ENCODE measurements at regions not wholly inside any gene's neighbourhood (a gene's known extent, or its start where the extent isn't known, plus 50 kb on each side); places are given as distances from the start of the nearest gene placed in this dataset.

- intact Hi-C loops (cut with micrococcal nuclease; ENCODE audit: unreplicated experiment), result no loop called here
- no peak for TF ChIP-seq EZH2phosphoT487 (IDR thresholded peaks at IDR 0.05; ENCODE audit: borderline replicate concordance, low read depth, low read length)
- no peak for TF ChIP-seq CTCF (conservative IDR thresholded peaks at IDR 0.05; ENCODE audit: low read length)
- BruUV-seq (replicated peaks), result no TSS peak
- no peak overlapping the region for H3K27ac ChIP-seq (ENCODE audit: low read depth, low read length, poor library complexity, severe bottlenecking)
- H3K36me3 ChIP-seq (ENCODE audit: insufficient read depth, low read length), result no peaks in the 10 kb centered on the region
- CTCF ChIA-PET (ENCODE audit: unreplicated experiment), result no interaction called here
- H3K9me3 ChIP-seq (ENCODE audit: low read length), result no peaks in the 10 kb centered on the region
- no peaks in the 10 kb centered on the region for H3K4me1 ChIP-seq (ENCODE audit: insufficient read depth, low read length, poor library complexity, severe bottlenecking)
- DNase-seq (ENCODE audit: low spot score), result no peak
- POLR2A ChIA-PET, result no interaction called here
- H4K20me1 ChIP-seq (ENCODE audit: insufficient read depth, low read length), result no peaks in the 10 kb centered on the region; the same call in 1 of the 2 replicates
- H3K4me3 ChIP-seq (ENCODE audit: low read depth, low read length, poor library complexity, severe bottlenecking), result no peak overlapping the region
- H2AFZ ChIP-seq (ENCODE audit: low read length), result no peak overlapping the region
- no peaks in the 10 kb centered on the region for H3K9me2 ChIP-seq (ENCODE audit: insufficient read depth, low read length)
- no peaks in the 10 kb centered on the region for H3K79me2 ChIP-seq (ENCODE audit: insufficient read depth, low read depth, low read length)
- no peak overlapping the region for H3K4me2 ChIP-seq (ENCODE audit: low read length)
These were observed 341.0 kb upstream of the POU5F2 start for GRCh38 chr5:94082405-94082804.

- no peak for DNase-seq (ENCODE audit: low spot score)
- Histone ChIP-seq H3K4me3 (ENCODE audit: low read depth, low read length, poor library complexity, severe bottlenecking) (no peak overlapping the region), H3K4me1 (ENCODE audit: insufficient read depth, low read length, poor library complexity, severe bottlenecking) (no peaks in the 10 kb centered on the region), H4K20me1 (ENCODE audit: insufficient read depth, low read length) (no peaks in the 10 kb centered on the region; the same call in 1 of the 2 replicates), H3K36me3 (ENCODE audit: insufficient read depth, low read length) (no peaks in the 10 kb centered on the region), H2AFZ (ENCODE audit: low read length) (no peak overlapping the region), H3K9me2 (ENCODE audit: insufficient read depth, low read length) (no peaks in the 10 kb centered on the region), H3K9me3 (ENCODE audit: low read length) (no peaks in the 10 kb centered on the region), H3K79me2 (ENCODE audit: insufficient read depth, low read depth, low read length) (no peaks in the 10 kb centered on the region), H3K4me2 (ENCODE audit: low read length) (no peak overlapping the region), H3K27ac (ENCODE audit: low read depth, low read length, poor library complexity, severe bottlenecking) (no peak overlapping the region)
- TF ChIP-seq CTCF (conservative IDR thresholded peaks at IDR 0.05; ENCODE audit: low read length) (no peak), EZH2phosphoT487 (IDR thresholded peaks at IDR 0.05; ENCODE audit: borderline replicate concordance, low read depth, low read length) (no peak)
- intact Hi-C loops (cut with micrococcal nuclease; ENCODE audit: unreplicated experiment), result no loop called here
- POLR2A ChIA-PET, result interaction anchor here (0.6 kb wide), 1 partner anchor 220 kb away, joined by 3 read pairs; no protein-coding TSS in a partner anchor
- BruUV-seq (replicated peaks), result no TSS peak
- CTCF ChIA-PET (ENCODE audit: unreplicated experiment), result no interaction called here
These were observed 339.7 kb upstream of the POU5F2 start for GRCh38 chr5:94081088-94081487.

GRCh38 chr5:94080390-94080789, 339.0 kb upstream of the POU5F2 start:
- Histone ChIP-seq H2AFZ (ENCODE audit: low read length) (no peak overlapping the region), H3K36me3 (ENCODE audit: insufficient read depth, low read length) (no peaks in the 10 kb centered on the region), H3K27ac (ENCODE audit: low read depth, low read length, poor library complexity, severe bottlenecking) (no peak overlapping the region), H3K4me2 (ENCODE audit: low read length) (no peak overlapping the region), H3K9me2 (ENCODE audit: insufficient read depth, low read length) (no peaks in the 10 kb centered on the region), H4K20me1 (ENCODE audit: insufficient read depth, low read length) (no peaks in the 10 kb centered on the region; the same call in 1 of the 2 replicates), H3K79me2 (ENCODE audit: insufficient read depth, low read depth, low read length) (no peaks in the 10 kb centered on the region), H3K4me1 (ENCODE audit: insufficient read depth, low read length, poor library complexity, severe bottlenecking) (no peaks in the 10 kb centered on the region), H3K9me3 (ENCODE audit: low read length) (no peaks in the 10 kb centered on the region), H3K4me3 (ENCODE audit: low read depth, low read length, poor library complexity, severe bottlenecking) (no peak overlapping the region)
- CTCF ChIA-PET (ENCODE audit: unreplicated experiment), result no interaction called here
- TF ChIP-seq CTCF (conservative IDR thresholded peaks at IDR 0.05; ENCODE audit: low read length), result no peak
- no peak for TF ChIP-seq EZH2phosphoT487 (IDR thresholded peaks at IDR 0.05; ENCODE audit: borderline replicate concordance, low read depth, low read length)
- intact Hi-C loops (cut with micrococcal nuclease; ENCODE audit: unreplicated experiment), result no loop called here
- DNase-seq (ENCODE audit: low spot score), result no peak
- no TSS peak for BruUV-seq (replicated peaks)
- POLR2A ChIA-PET, result no interaction called here
